ENCODE measurements at regions not wholly inside any gene's neighbourhood (a gene's known extent, or its start where the extent isn't known, plus 50 kb on each side); places are given as distances from the start of the nearest gene placed in this dataset.

DNA sequence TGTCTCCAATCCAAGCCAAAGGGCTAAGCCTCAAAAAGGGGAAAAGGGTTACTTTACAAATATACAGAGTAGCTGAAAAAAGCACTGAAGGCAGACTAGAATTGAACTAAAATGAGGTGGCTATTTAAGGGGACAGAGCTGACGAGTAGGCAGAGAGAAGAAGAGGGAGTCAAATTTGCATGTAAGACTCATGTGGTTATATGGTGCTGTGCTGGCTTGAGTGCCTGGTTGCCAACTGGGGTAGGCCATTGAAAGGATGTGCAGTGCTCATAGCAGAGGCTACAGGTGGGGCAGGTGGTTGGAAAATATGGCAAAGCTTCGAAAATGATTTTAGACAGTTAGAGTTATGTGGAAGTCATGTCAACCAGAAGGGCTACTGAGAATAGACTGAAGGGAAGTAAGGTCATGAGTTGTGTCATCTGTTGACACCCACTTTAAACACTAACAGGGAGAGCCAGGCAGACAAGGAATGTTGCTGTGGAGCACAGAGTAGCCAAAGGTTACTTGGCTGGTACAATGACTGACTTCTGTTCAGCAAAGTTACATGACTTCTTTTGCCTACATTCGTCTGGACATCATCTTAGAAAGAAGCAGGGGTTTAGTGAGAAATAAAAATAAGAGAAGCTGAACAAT lies 1210.4 kb downstream of the ADGRL3 start:
- DNase-seq, result no peak

DNA sequence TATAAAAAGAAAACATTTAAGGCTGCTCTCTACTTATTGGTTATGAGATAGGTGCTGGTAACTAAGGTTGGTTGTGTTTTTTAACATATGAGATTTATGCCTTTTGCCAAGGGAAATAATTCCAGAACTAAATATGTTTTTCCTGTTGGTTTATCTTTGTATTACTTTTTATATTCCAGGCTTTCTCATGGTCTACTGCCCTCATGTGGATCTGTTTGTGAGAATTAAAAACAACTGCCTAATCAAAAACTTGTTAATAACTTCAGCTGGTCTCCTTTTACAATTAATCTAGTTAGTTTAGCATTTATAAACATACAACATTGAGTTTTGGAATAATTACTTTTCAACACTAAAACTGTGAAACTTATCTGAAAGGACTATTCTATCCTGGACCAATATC lies 1208.3 kb downstream of the ADGRL3 start:
- no peak for DNase-seq

DNA sequence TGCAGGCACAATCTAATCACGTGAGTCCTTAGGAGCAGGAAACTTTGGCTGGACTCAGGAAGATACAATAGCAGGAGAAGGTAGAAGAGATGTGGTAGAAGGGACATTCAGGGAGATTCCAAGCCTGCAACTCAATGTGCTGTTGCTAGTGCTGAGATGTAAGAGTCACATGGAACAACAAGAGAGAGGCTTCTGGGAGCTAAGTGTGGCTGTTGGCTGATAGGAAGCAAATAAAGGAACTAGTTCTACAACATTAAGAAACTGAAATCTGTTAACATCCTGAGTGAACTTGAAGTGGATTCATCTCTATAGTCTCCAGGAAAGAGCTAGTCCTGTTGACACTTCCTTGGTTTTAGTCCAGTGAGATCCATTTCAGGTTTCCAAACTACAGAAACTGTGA lies 1207.4 kb downstream of the ADGRL3 start:
- no peak for DNase-seq

GRCh38 chr4:62402088-62402806 lies 1202.1 kb downstream of the ADGRL3 start:
- DNase-seq, result no peak

GRCh38 chr4:62399242-62399641 lies 1199.1 kb downstream of the ADGRL3 start:
- DNase-seq, result no peak

DNA sequence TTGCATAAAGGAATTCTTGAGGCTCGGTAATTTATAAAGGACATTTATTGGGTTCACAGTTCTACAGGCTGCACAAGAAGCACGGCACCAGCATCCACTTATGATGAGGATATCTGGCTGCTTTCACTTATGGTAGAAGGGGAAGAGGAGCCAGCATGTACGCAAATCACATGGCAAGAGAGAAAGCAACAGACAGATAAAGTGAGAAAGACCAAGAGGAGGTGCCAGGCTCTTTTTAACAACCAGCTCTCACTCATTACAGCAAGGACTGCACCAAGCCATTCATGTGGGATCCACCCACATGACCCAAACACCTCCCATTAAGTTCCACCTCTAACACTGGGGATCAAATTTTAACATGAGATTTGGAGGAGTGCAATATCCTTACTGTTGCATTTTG lies 1198.2 kb downstream of the ADGRL3 start:
- no peak for DNase-seq

- no peak for DNase-seq
Observed at GRCh38 chr4:62394766-62395165, 1194.6 kb downstream of the ADGRL3 start.

DNA sequence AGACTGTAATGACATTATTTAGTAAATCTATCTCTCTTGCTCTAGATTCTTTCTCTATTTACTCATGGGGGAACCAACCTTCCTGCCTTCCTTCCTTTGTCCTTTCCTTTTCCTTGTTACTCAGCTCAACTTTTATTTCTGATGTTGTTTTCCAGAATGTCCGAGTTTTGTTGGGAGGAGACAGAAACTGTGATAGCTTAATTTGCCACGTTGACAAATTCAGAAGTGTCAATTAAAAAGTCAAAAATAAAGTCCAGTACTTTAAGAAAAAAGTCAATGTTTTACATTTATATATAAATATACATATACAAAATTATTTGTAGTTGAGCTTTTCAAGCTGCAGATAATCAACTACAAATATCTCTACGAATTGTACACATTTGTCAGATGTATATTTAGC lies 1187.7 kb downstream of the ADGRL3 start:
- no peak for DNase-seq

GRCh38 chr4:62377700-62378099 lies 1177.6 kb downstream of the ADGRL3 start:
- DNase-seq, result no peak

GRCh38 chr4:62377245-62377644 lies 1177.1 kb downstream of the ADGRL3 start:
- DNase-seq, result no peak

- no peak for DNase-seq
Observed at GRCh38 chr4:62366939-62367338, 1166.8 kb downstream of the ADGRL3 start.

GRCh38 chr4:62360156-62360545 lies 1160.0 kb downstream of the ADGRL3 start:
- DNase-seq, result no peak

DNA sequence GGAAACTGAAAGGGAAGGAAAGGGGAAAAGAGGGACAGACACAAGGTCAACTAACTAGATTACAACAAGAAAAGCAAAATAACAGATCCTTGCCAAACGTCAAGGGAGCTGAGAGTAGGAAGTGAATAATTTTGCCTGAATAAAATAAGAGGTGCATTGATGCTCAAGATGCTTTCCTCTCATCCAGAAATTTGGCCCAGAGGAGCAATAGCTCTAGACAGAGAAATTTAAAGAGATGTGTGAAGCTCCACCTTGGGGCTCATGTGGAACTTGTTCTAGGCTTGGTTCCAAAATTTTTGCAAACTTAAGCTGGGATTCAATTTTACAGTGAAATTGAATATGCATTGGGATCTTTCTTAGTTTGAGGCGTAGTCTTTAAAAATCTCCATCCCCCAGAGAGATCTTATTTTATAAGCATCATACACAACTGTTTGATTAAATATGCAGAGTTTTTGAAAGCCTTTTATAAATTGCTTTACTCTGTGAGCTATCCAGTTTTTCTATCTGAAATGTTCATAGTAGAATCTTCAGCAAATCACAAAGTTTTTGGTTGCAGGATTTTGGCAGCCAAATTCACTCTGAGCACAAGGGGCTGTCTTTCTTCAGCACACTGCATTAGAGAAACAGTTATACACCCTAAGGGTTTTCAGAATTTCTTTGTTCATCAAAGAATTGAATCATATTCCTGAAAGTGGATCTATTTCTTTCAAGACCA lies 1159.5 kb downstream of the ADGRL3 start:
- no peak for DNase-seq

DNA sequence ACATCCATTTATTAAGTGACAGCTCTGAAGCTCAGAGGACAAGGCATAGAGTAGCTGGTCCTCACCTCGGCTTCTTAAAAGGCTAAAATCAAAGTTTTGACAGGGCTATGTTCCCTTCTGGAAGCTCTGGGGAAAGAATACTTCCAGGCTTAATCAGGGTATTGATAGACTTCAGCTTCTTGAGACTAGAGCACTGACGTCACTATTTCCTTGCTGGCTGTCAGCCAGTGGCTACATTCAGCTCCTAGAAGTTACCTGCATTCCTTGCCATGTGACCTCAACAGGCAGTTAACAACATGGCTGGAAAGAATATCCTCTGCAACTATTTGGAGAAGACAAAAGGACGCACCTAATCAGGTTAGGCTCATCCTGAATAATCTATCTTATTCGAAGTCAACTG lies 1144.8 kb downstream of the ADGRL3 start:
- no peak for DNase-seq

GRCh38 chr4:62344474-62344873 lies 1144.3 kb downstream of the ADGRL3 start:
- no peak for DNase-seq

- DNase-seq, result no peak
Observed at GRCh38 chr4:62342346-62342745, 1142.2 kb downstream of the ADGRL3 start.

DNA sequence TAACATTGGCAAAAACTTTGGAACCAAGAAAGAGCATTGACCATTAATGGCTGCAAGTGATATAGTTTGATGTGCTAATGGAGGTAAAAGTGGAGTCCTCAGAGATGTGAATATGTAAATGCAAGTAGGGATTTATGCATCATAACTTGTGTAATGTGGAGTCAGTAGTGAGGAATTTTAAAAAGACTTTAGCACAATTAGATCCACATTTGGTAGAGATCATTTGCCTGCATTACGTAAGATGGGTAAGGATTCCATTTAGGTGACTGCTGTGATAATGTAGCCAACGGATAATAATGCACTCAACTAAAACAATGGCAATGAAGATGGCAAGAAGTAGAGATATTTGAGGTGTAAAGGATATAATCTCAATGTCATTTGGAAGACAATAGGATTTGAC lies 1128.4 kb downstream of the ADGRL3 start:
- no peak for DNase-seq

DNA sequence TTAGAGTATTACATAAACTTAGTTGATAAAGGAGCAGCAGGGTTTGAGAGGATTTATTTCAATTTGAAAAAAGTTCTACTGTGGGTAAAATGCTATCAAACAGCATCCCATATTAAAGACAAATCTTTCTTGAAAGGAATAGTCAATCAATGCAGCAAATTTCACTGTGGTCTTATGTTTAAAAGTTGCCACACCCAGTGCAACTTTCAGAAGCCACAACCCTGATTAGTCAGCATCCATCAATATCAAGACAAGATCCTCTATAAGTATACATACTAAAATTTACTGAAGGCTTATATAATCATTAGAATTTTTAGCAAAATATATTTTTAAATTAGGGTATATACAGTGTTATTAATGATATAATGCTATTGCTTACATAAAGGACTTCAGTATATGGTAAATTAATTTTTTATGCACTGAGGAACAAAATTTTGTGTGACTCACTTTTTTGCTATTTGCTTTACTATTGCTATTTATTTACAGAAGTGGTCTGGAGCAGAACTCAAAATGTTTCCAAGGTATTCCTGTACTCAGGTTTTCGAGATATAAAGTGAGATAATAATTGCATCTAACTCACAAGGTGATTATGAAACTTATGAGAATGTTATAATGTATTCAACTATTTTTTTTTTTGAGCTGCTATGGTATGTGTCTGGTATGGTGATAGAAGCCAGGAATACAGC lies 1127.6 kb downstream of the ADGRL3 start:
- no peak for DNase-seq

- DNase-seq, result no peak
Observed at GRCh38 chr4:62324215-62324614, 1124.1 kb downstream of the ADGRL3 start.

DNA sequence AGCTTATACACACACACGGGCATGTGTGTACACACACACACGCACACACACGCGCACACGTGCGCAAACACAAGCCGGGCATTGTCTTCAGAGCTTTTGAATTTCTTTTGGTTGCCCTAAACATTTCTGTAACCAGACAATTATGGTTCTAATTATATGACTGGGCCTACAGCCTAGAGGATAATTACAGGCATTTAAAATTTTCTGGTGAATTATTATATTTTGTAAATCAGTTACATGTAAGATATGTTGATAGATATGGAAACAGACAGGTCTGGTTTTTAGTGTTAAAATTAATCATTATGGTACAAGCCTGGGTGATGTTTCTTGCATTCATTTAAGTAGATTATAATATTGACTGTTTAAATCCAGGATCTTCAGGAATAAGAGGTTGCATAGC lies 1120.5 kb downstream of the ADGRL3 start:
- DNase-seq, result no peak

DNA sequence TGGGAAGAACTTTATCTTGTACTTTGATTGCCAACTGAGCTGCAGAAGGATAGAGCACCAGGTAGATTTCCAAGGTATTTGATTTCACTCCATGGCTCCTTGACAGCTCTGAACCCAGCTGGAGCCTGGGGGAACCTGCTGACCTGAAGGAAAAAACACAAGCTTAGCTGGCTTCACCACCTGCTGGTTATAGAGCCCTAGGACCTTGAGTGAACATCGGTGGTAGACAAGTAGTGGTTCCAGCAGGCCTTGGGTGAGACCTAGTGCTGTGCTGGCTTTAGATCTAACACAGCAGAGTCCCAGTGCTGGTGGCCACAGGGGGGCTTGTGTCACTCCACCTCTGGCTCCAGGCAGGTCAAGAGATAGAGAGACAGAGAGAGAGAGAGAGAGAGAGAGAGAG lies 1102.6 kb downstream of the ADGRL3 start:
- DNase-seq, result no peak

- DNase-seq, result no peak
Observed at GRCh38 chr4:62301500-62301899, 1101.4 kb downstream of the ADGRL3 start.

- DNase-seq, result no peak
Observed at GRCh38 chr4:62293551-62293950, 1093.4 kb downstream of the ADGRL3 start.

GRCh38 chr4:62292911-62293310 lies 1092.8 kb downstream of the ADGRL3 start:
- no peak for DNase-seq
